ENCODE measurements at regions not wholly inside any gene's neighbourhood (a gene's known extent, or its start where the extent isn't known, plus 50 kb on each side); places are given as distances from the start of the nearest gene placed in this dataset.

GRCh38 chr13:108483981-108484380, 145.4 kb upstream of the MYO16 start:
- BruUV-seq (replicated peaks): no TSS peak
- intact Hi-C loops (cut with micrococcal nuclease; ENCODE audit: unreplicated experiment) (no loop called here), in situ Hi-C loops (cut with HindIII; ENCODE audit: extremely low pct_ligation_motif_present, low pct_unique_long_range_greater_than_20kb) (no loop called here)
- ATAC-seq: no peak
- Histone ChIP-seq H3K27ac (ENCODE audit: extremely low read length, insufficient read depth, low read length) (no peak overlapping the region), H3K9ac (ENCODE audit: insufficient read depth, low read depth, low read length) (no peak overlapping the region), H3K9me3 (ENCODE audit: low read length) (peaks cover 25% of the 10 kb centered on the region), H2AFZ (ENCODE audit: low read length) (no peak overlapping the region), H3K27me3 (ENCODE audit: control insufficient read depth in 1 of 2, insufficient read depth in 2 of 2, low read length in 2 of 2) (no peaks in the 10 kb centered on the region), H3K4me1 (ENCODE audit: insufficient read depth, low read length) (no peaks in the 10 kb centered on the region), H4K20me1 (ENCODE audit: insufficient read depth, low read length) (no peaks in the 10 kb centered on the region), H3K36me3 (replicated peaks in 1 of 2; ENCODE audit: control insufficient read depth in 1 of 2, insufficient read depth in 2 of 2, low read length in 2 of 2) (no peaks in the 10 kb centered on the region), H3K79me2 (ENCODE audit: insufficient read depth, low read length) (no peaks in the 10 kb centered on the region), H3K4me2 (ENCODE audit: low read depth, low read length) (no peak overlapping the region), H3K4me3 (replicated peaks in 1 of 3; ENCODE audit: insufficient read depth in 1 of 3, low read depth in 2 of 3, low read length in 3 of 3) (no peak overlapping the region)
- CTCF ChIA-PET (ENCODE audit: low intra/inter-chr PET ratio, low total read pairs): no interaction called here
- TF ChIP-seq GPN1 (CRISPR knock-in tag; IDR thresholded peaks at IDR 0.05; ENCODE audit: borderline replicate concordance) (no peak), NKX3-1 (CRISPR knock-in tag; IDR thresholded peaks at IDR 0.05) (no peak), ARNT2 (CRISPR knock-in tag; IDR thresholded peaks at IDR 0.05; ENCODE audit: low read depth) (no peak), ZSCAN25 (CRISPR knock-in tag; IDR thresholded peaks at IDR 0.05) (no peak), ZNF816 (CRISPR knock-in tag; IDR thresholded peaks at IDR 0.05; ENCODE audit: borderline replicate concordance) (no peak), SP1 (IDR thresholded peaks at IDR 0.05) (no peak), SP1 (CRISPR knock-in tag; IDR thresholded peaks at IDR 0.05) (no peak), KLF13 (CRISPR knock-in tag; IDR thresholded peaks at IDR 0.05) (no peak)
- TF ChIP-seq, protein P1, sequence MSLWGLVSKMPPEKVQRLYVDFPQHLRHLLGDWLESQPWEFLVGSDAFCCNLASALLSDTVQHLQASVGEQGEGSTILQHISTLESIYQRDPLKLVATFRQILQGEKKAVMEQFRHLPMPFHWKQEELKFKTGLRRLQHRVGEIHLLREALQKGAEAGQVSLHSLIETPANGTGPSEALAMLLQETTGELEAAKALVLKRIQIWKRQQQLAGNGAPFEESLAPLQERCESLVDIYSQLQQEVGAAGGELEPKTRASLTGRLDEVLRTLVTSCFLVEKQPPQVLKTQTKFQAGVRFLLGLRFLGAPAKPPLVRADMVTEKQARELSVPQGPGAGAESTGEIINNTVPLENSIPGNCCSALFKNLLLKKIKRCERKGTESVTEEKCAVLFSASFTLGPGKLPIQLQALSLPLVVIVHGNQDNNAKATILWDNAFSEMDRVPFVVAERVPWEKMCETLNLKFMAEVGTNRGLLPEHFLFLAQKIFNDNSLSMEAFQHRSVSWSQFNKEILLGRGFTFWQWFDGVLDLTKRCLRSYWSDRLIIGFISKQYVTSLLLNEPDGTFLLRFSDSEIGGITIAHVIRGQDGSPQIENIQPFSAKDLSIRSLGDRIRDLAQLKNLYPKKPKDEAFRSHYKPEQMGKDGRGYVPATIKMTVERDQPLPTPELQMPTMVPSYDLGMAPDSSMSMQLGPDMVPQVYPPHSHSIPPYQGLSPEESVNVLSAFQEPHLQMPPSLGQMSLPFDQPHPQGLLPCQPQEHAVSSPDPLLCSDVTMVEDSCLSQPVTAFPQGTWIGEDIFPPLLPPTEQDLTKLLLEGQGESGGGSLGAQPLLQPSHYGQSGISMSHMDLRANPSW (CRISPR knock-in tag; IDR thresholded peaks at IDR 0.05; ENCODE audit: borderline replicate concordance): no peak
- DNase-seq (ENCODE audit: low spot score): no peak
- FAIRE-seq: no peak
- WGBS (ENCODE audit: low lambda C conversion rate): 0% methylated on average over 1 of the region's 1 CpG
- POLR2A ChIA-PET: no interaction called here
